ENCODE measurements at regions not wholly inside any gene's neighbourhood (a gene's known extent, or its start where the extent isn't known, plus 50 kb on each side); places are given as distances from the start of the nearest gene placed in this dataset.

DNA sequence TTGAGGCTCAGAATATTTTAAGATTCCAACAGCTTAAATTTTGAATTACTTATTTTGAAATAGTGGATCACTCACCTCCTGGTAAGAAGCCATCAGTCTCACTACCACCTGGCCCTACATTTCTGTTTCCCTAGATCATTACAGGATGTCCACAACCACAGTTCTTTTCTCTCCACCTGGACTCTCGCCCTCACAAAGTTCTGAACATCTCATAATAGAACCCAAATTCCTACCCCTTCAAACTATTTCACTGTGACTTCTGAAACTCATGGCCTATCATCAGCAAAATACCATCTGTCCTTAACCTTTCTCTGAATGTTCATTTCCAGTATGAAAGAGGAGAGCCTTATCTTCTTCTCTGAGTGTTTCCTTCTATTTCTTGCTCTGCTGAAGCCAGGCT is 299.2 kb upstream of the MGAT5 start:
- CTCF ChIA-PET = no interaction called here
- TF ChIP-seq L3MBTL2 (conservative IDR thresholded peaks at IDR 0.05) = no peak
- TF ChIP-seq HDGF (IDR thresholded peaks at IDR 0.05; ENCODE audit: borderline replicate concordance) = no peak
- no peak for TF ChIP-seq FOXA1 (IDR thresholded peaks at IDR 0.05)
- no peak for TF ChIP-seq FOXM1 (IDR thresholded peaks at IDR 0.05; ENCODE audit: borderline replicate concordance)
- TF ChIP-seq ZNF384 (IDR thresholded peaks at IDR 0.05) = no peak
- no peak for TF ChIP-seq SP1 (IDR thresholded peaks at IDR 0.05)
- TF ChIP-seq CTBP1 (IDR thresholded peaks at IDR 0.05; ENCODE audit: borderline replicate concordance) = no peak
- no peak for TF ChIP-seq SUZ12 (IDR thresholded peaks at IDR 0.05)
- TF ChIP-seq BHLHE40 (IDR thresholded peaks at IDR 0.05; ENCODE audit: borderline replicate concordance) = no peak
- TF ChIP-seq FOXK2 (IDR thresholded peaks at IDR 0.05) = no peak
- no peak for DNase-seq (ENCODE audit: extremely low spot score)
- POLR2A ChIA-PET = no interaction called here

DNA sequence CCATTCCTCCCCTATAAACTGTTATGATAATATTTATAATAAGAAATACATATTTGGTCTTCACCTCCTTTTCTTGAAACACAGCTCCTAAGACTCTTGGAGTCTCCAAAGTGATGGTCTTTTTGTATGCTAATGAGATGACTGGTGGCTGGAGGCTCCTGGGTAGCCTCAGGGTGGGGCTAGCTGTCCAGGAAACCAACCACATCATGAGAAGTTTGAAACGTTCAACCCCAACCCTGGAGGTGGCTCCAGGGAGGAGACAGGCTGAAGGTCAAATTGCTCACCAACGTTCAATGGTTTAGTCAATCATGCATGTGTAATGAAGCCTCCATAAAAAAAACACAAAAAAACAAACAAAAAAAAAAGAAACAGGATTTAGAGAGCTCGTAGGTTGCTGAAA is 298.7 kb upstream of the MGAT5 start:
- ChIA-PET CTCF (no interaction called here), POLR2A (no interaction called here)
- DNase-seq (ENCODE audit: extremely low spot score) = no peak
- TF ChIP-seq ZNF384 (IDR thresholded peaks at IDR 0.05) (no peak), L3MBTL2 (conservative IDR thresholded peaks at IDR 0.05) (no peak), BHLHE40 (IDR thresholded peaks at IDR 0.05; ENCODE audit: borderline replicate concordance) (no peak), LEF1 (IDR thresholded peaks at IDR 0.05; ENCODE audit: borderline replicate concordance) (no peak), FOXK2 (IDR thresholded peaks at IDR 0.05) (no peak)

DNA sequence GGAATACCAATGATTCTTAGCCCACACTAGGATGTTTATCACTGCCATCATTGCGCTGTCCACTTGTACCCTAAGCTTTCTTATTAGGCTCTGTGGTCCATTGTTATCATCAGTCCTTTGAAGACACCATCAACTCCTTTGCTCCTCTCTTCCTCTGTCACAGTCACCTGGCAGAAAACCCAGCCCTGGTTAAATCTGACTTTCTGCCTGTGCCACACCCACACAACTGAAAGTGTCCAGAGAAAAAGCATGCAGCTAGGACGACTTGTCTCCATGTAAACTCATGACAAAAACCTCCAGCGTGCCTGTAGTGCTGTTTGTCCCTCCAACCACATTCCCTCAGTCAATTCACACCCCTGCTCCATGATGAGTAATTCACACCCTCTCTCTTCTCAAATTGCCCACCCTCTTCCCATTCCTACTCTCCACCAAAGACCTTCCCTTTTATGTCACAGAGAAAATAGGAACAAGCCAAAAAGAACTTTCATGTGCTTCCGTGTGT is 297.4 kb upstream of the MGAT5 start:
- DNase-seq (ENCODE audit: extremely low spot score) = no peak
- ChIA-PET CTCF (no interaction called here), POLR2A (no interaction called here)
- no peak for TF ChIP-seq LEF1 (IDR thresholded peaks at IDR 0.05; ENCODE audit: borderline replicate concordance)
- TF ChIP-seq FOXK2 (IDR thresholded peaks at IDR 0.05) = no peak
- no peak for TF ChIP-seq L3MBTL2 (conservative IDR thresholded peaks at IDR 0.05)
- no peak for TF ChIP-seq BHLHE40 (IDR thresholded peaks at IDR 0.05; ENCODE audit: borderline replicate concordance)
- no peak for TF ChIP-seq CTBP1 (IDR thresholded peaks at IDR 0.05; ENCODE audit: borderline replicate concordance)
- TF ChIP-seq FOXA1 (IDR thresholded peaks at IDR 0.05) = no peak
- TF ChIP-seq FOXM1 (IDR thresholded peaks at IDR 0.05; ENCODE audit: borderline replicate concordance) = no peak
- TF ChIP-seq SP1 (IDR thresholded peaks at IDR 0.05) = no peak
- no peak for TF ChIP-seq ELF4 (IDR thresholded peaks at IDR 0.05)
- no peak for TF ChIP-seq NFRKB (IDR thresholded peaks at IDR 0.05)
- no peak for TF ChIP-seq HDGF (IDR thresholded peaks at IDR 0.05; ENCODE audit: borderline replicate concordance)
- TF ChIP-seq TARDBP (IDR thresholded peaks at IDR 0.05) = no peak
- TF ChIP-seq ARNT (IDR thresholded peaks at IDR 0.05) = no peak
- TF ChIP-seq, protein P1, sequence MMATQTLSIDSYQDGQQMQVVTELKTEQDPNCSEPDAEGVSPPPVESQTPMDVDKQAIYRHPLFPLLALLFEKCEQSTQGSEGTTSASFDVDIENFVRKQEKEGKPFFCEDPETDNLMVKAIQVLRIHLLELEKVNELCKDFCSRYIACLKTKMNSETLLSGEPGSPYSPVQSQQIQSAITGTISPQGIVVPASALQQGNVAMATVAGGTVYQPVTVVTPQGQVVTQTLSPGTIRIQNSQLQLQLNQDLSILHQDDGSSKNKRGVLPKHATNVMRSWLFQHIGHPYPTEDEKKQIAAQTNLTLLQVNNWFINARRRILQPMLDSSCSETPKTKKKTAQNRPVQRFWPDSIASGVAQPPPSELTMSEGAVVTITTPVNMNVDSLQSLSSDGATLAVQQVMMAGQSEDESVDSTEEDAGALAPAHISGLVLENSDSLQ (IDR thresholded peaks at IDR 0.05) = no peak
- TF ChIP-seq SUZ12 (IDR thresholded peaks at IDR 0.05) = no peak
- TF ChIP-seq ZNF384 (IDR thresholded peaks at IDR 0.05) = no peak

DNA sequence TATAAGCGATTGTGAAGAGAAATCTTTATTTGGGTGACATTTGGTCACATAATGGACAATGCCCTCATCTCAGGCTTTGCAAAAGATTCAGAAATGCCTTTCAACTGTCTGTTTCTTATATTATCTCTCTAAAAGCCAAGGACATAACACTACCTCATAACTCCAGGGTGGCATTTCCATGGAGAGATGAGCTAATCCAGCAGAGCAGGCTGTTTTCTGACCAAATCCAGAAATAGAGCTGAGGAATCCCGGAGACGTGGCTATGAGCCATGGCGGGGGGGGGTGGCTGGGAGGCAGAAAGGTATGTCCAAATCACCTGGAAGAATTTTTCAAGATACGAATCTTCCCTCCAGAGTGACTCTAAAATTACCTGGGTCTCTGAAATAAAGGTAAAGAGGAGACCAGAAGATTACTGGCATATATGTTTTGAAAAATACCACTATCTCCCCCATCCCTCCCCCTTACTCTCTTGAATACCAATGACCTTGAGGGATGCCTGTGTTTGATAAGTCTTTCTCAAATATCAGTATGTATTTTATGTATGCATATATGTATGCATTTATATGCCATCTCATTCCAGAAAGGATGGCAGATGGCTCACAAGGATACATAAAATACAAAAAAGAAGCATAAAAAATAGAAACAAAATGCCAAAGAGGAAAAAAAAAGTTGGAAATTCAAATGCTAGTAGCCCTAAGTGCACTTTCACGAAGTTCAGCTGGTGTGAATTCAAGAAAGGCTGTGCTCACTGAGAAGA is 296.0 kb upstream of the MGAT5 start:
- ChIA-PET CTCF (no interaction called here), POLR2A (no interaction called here)
- no peak for DNase-seq (ENCODE audit: extremely low spot score)
- TF ChIP-seq NFRKB (IDR thresholded peaks at IDR 0.05) (no peak), L3MBTL2 (conservative IDR thresholded peaks at IDR 0.05) (no peak), CTBP1 (IDR thresholded peaks at IDR 0.05; ENCODE audit: borderline replicate concordance) (no peak), ZNF384 (IDR thresholded peaks at IDR 0.05) (no peak)

DNA sequence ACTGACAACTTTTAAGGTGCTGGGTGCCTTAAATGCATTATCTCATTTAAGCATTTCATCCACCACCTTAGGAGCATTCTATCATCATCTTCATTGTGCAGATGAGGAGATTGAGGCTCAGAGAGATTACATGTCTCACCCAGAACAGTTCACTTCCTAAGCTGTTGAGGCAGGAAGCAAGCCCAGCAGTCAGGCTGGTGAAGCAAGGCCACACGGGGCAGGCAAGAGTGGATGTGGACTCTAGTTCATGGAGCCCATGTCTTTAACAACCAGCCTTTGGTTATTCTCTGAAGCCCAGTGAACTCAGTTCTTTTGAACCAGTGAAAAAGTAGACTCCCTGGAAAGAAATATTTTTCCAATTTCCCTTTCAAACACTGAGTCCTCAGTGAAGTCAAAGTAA is 294.8 kb upstream of the MGAT5 start:
- CTCF ChIA-PET = no interaction called here
- DNase-seq (ENCODE audit: extremely low spot score) = no peak
- TF ChIP-seq SUZ12 (IDR thresholded peaks at IDR 0.05) = no peak
- no peak for TF ChIP-seq SP1 (IDR thresholded peaks at IDR 0.05)
- no peak for TF ChIP-seq LEF1 (IDR thresholded peaks at IDR 0.05; ENCODE audit: borderline replicate concordance)
- TF ChIP-seq CTBP1 (IDR thresholded peaks at IDR 0.05; ENCODE audit: borderline replicate concordance) = no peak
- TF ChIP-seq ELF4 (IDR thresholded peaks at IDR 0.05) = no peak
- no peak for TF ChIP-seq FOXM1 (IDR thresholded peaks at IDR 0.05; ENCODE audit: borderline replicate concordance)
- no peak for TF ChIP-seq NFRKB (IDR thresholded peaks at IDR 0.05)
- TF ChIP-seq HDGF (IDR thresholded peaks at IDR 0.05; ENCODE audit: borderline replicate concordance) = no peak
- no peak for TF ChIP-seq ZNF384 (IDR thresholded peaks at IDR 0.05)
- TF ChIP-seq FOXK2 (IDR thresholded peaks at IDR 0.05) = no peak
- TF ChIP-seq BHLHE40 (IDR thresholded peaks at IDR 0.05; ENCODE audit: borderline replicate concordance) = no peak
- TF ChIP-seq ARNT (IDR thresholded peaks at IDR 0.05) = no peak
- TF ChIP-seq, protein P1 (IDR thresholded peaks at IDR 0.05) = no peak
- no peak for TF ChIP-seq FOXA1 (IDR thresholded peaks at IDR 0.05)
- POLR2A ChIA-PET = no interaction called here

DNA sequence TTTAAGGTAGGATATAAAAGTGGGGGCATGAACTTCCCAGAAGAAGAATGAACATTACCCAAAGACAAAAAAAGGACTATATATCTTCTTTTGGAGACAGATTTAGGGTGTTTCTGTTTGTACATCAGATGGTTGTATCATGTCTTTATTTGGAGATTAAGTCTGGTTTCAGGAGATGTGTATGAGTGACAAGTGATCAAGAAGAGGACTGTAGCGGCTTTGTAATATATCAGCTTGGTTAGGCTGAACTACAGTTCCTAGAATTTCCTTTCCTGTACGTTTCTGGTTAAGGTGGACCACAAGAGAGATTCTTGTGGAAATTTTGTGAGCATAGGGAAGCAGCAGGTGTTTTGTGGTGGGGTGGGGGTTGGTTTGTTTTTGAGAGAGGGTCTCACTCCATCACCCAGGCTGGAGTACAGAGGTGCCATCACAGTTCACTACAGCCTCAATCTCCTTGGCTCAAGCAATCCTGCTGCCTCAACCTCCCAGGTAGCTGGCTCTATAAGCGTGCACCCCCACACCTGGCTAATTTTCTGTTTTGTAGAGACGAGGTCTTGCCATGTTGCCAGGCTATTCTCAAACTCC is 287.1 kb upstream of the MGAT5 start:
- ChIA-PET CTCF (no interaction called here), POLR2A (no interaction called here)
- no peak for DNase-seq (ENCODE audit: extremely low spot score)
- TF ChIP-seq L3MBTL2 (conservative IDR thresholded peaks at IDR 0.05) = no peak
- TF ChIP-seq SUZ12 (IDR thresholded peaks at IDR 0.05) = no peak
- TF ChIP-seq FOXM1 (IDR thresholded peaks at IDR 0.05; ENCODE audit: borderline replicate concordance) = no peak
- no peak for TF ChIP-seq FOXK2 (IDR thresholded peaks at IDR 0.05)
- no peak for TF ChIP-seq CTBP1 (IDR thresholded peaks at IDR 0.05; ENCODE audit: borderline replicate concordance)
- TF ChIP-seq ELF4 (IDR thresholded peaks at IDR 0.05) = no peak
- TF ChIP-seq BHLHE40 (IDR thresholded peaks at IDR 0.05; ENCODE audit: borderline replicate concordance) = no peak
- TF ChIP-seq, protein P1 (IDR thresholded peaks at IDR 0.05) = no peak
- no peak for TF ChIP-seq SP1 (IDR thresholded peaks at IDR 0.05)
- TF ChIP-seq LEF1 (IDR thresholded peaks at IDR 0.05; ENCODE audit: borderline replicate concordance) = no peak
- no peak for TF ChIP-seq TARDBP (IDR thresholded peaks at IDR 0.05)
- TF ChIP-seq ARNT (IDR thresholded peaks at IDR 0.05) = no peak
- no peak for TF ChIP-seq NFRKB (IDR thresholded peaks at IDR 0.05)
- TF ChIP-seq ZNF384 (IDR thresholded peaks at IDR 0.05) = no peak
